Panc1 (cell line): ENCODE measurements at regions not wholly inside any gene's neighbourhood (a gene's known extent, or its start where the extent isn't known, plus 50 kb on each side); places are given as distances from the start of the nearest gene placed in this dataset.

Source experiments
- CTCF ChIP-seq: fragments of 450-650 bp; IDR thresholded peaks from 2 replicates; pipeline ENCODE4 v1.5.1; 2017; ENCODE audit warnings: mild to moderate bottlenecking
- SIN3A ChIP-seq: IDR thresholded peaks from 2 replicates; pipeline ENCODE4 v1.6.1; 2012; ENCODE audit warnings: low read depth, mild to moderate bottlenecking, low read length, moderate library complexity, borderline replicate concordance; ENCODE audit not compliant: insufficient read depth
- TCF7L2 ChIP-seq: IDR thresholded peaks from 2 replicates; pipeline ENCODE4 v1.6.1; 2011; ENCODE audit warnings: mild to moderate bottlenecking, low read depth, low read length, inconsistent platforms
- TF ChIP-seq, protein P1 (sequence below), 2 experiments: IDR thresholded peaks; 2 replicates each; pipeline ENCODE4 v1.6.1; 2011 to 2012; ENCODE audit warnings: low read depth in 2 of 2, control low read depth in 1 of 2, low read length in 1 of 2, mild to moderate bottlenecking in 1 of 2, moderate library complexity in 1 of 2; ENCODE audit not compliant: insufficient read depth in 1 of 2

DNA sequence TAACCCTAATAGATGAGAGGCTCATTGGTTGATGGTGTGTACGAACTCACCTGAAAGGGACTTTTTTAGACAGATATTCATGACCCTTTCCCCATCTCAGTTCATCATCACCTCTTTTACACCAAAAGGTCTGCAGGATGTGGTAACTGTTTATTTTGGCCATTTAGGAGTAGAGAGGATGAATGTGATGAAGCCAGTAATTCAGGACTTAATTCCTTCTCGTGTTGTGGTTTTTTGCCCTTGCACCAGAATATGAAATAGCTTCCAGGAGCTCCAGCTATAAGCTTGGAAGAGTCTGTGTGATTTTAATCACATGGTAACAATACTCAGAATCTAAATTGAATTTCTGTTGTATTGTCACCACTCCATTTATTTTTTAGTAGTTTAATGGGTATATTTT lies 189.4 kb upstream of the KCTD3 start:
- TF ChIP-seq CTCF (no peak), TCF7L2 (no peak), SIN3A (no peak)
- TF ChIP-seq, protein P1, sequence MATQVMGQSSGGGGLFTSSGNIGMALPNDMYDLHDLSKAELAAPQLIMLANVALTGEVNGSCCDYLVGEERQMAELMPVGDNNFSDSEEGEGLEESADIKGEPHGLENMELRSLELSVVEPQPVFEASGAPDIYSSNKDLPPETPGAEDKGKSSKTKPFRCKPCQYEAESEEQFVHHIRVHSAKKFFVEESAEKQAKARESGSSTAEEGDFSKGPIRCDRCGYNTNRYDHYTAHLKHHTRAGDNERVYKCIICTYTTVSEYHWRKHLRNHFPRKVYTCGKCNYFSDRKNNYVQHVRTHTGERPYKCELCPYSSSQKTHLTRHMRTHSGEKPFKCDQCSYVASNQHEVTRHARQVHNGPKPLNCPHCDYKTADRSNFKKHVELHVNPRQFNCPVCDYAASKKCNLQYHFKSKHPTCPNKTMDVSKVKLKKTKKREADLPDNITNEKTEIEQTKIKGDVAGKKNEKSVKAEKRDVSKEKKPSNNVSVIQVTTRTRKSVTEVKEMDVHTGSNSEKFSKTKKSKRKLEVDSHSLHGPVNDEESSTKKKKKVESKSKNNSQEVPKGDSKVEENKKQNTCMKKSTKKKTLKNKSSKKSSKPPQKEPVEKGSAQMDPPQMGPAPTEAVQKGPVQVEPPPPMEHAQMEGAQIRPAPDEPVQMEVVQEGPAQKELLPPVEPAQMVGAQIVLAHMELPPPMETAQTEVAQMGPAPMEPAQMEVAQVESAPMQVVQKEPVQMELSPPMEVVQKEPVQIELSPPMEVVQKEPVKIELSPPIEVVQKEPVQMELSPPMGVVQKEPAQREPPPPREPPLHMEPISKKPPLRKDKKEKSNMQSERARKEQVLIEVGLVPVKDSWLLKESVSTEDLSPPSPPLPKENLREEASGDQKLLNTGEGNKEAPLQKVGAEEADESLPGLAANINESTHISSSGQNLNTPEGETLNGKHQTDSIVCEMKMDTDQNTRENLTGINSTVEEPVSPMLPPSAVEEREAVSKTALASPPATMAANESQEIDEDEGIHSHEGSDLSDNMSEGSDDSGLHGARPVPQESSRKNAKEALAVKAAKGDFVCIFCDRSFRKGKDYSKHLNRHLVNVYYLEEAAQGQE (IDR thresholded peaks at IDR 0.05; ENCODE audit: insufficient read depth in 1 of 2, low read depth in 2 of 2, low read length in 1 of 2) = no peak
